Lower leg skin (tissue), 3 donors: ENCODE measurements at regions not wholly inside any gene's neighbourhood (a gene's known extent, or its start where the extent isn't known, plus 50 kb on each side); places are given as distances from the start of the nearest gene placed in this dataset.
"Not testable (repeated sequence)": the region's sequence is repeated elsewhere in the genome, so short reads cannot be mapped to it uniquely, and the experiment has no call there.

Experiments used
- POLR2A ChIP-seq, 2 donors: fragments of 450-650 bp; IDR thresholded peaks; one replicate each; pipeline ENCODE4 v1.6.1; 2016 to 2017; ENCODE audit warnings: antibody characterized with exemption in 2 of 2, mild to moderate bottlenecking in 1 of 2, moderate library complexity in 1 of 2
- TF ChIP-seq, protein P1 (sequence below), 3 donors: fragments of 450-650 bp; IDR thresholded peaks; one replicate each; pipeline ENCODE4 v1.5.1; 2016; ENCODE audit warnings: antibody characterized with exemption in 3 of 3, mild to moderate bottlenecking in 3 of 3, moderate library complexity in 2 of 3

DNA sequence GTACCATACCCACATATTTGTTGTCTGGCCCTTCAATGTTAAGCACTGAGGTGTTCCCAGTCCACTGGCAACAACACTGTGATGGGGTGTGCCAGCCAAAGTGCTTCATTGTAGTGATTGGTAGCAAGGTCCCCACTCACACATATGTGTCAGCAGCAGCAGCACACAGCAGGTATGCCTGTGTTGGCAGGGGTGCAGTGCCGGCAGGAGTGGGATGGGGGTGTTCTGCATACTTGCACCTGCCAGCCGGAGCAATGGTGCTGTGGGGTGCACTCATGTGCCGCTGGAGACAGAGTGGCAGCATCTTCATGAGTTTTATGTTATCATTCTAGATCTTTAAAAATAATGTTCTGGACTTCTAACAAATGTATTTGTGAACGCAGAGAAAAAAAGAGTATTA lies 987.8 kb downstream of the RPIA start:
- not testable (repeated sequence) for TF ChIP-seq POLR2A (IDR thresholded peaks at IDR 0.05)
- TF ChIP-seq, protein P1, sequence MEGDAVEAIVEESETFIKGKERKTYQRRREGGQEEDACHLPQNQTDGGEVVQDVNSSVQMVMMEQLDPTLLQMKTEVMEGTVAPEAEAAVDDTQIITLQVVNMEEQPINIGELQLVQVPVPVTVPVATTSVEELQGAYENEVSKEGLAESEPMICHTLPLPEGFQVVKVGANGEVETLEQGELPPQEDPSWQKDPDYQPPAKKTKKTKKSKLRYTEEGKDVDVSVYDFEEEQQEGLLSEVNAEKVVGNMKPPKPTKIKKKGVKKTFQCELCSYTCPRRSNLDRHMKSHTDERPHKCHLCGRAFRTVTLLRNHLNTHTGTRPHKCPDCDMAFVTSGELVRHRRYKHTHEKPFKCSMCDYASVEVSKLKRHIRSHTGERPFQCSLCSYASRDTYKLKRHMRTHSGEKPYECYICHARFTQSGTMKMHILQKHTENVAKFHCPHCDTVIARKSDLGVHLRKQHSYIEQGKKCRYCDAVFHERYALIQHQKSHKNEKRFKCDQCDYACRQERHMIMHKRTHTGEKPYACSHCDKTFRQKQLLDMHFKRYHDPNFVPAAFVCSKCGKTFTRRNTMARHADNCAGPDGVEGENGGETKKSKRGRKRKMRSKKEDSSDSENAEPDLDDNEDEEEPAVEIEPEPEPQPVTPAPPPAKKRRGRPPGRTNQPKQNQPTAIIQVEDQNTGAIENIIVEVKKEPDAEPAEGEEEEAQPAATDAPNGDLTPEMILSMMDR (IDR thresholded peaks at IDR 0.05): not testable (repeated sequence)
